Osteoblast (primary cell): ENCODE measurements at regions not wholly inside any gene's neighbourhood (a gene's known extent, or its start where the extent isn't known, plus 50 kb on each side); places are given as distances from the start of the nearest gene placed in this dataset.
A peak's percentile ranks its signal among the peaks of the same experiment; 100 is the strongest.
"Not testable (repeated sequence)": the region's sequence is repeated elsewhere in the genome, so short reads cannot be mapped to it uniquely, and the experiment has no call there.

Experiments
- DNase-seq: peaks from one replicate; pipeline ENCODE4 v3.0.0; 2011; ENCODE audit warnings: low spot score, mixed read lengths; ENCODE audit not compliant: insufficient read length; ENCODE audit errors: missing footprints
- H2AFZ ChIP-seq: 2 replicates; pipeline ENCODE4 v1.6.0; 2011; ENCODE audit warnings: mild to moderate bottlenecking, low read length
- H3K27ac ChIP-seq: 2 replicates; pipeline ENCODE4 v1.5.1; 2011; ENCODE audit warnings: mild to moderate bottlenecking, low read depth, low read length, moderate library complexity
- H3K27me3 ChIP-seq: 2 replicates; pipeline ENCODE4 v1.6.0; 2012; ENCODE audit warnings: mild to moderate bottlenecking, control low read depth, inconsistent platforms, low read length, moderate library complexity; ENCODE audit not compliant: insufficient read depth
- H3K36me3 ChIP-seq: 2 replicates; pipeline ENCODE4 v1.5.1; 2011; ENCODE audit warnings: mild to moderate bottlenecking, low read length, control low read depth, moderate library complexity; ENCODE audit not compliant: insufficient read depth
- H3K4me1 ChIP-seq: 2 replicates; pipeline ENCODE4 v1.5.1; 2011; ENCODE audit warnings: mild to moderate bottlenecking, low read length, control low read depth, moderate library complexity; ENCODE audit not compliant: insufficient read depth
- H3K4me2 ChIP-seq: 2 replicates; pipeline ENCODE4 v1.6.0; 2011; ENCODE audit warnings: mild to moderate bottlenecking, low read length; ENCODE audit not compliant: insufficient read depth
- H3K4me3 ChIP-seq: fragments of 200-600 bp; sonication (generic); 3 replicates; pipeline ENCODE4 v1.5.1; 2012; ENCODE audit warnings: mild to moderate bottlenecking, low read length, inconsistent platforms; ENCODE audit not compliant: insufficient read depth
- H3K79me2 ChIP-seq: 2 replicates; pipeline ENCODE4 v1.6.0; 2012; ENCODE audit warnings: mild to moderate bottlenecking, low read length, control low read depth, inconsistent platforms; ENCODE audit not compliant: insufficient read depth
- H3K9me3 ChIP-seq: 2 replicates; pipeline ENCODE4 v1.5.1; 2011; ENCODE audit warnings: low read depth, low read length, control low read depth
- H4K20me1 ChIP-seq: 2 replicates; pipeline ENCODE4 v1.6.0; 2012; ENCODE audit warnings: mild to moderate bottlenecking, low read length, control low read depth; ENCODE audit not compliant: insufficient read depth
- TF ChIP-seq, protein P1 (sequence below): IDR thresholded peaks from 2 replicates; pipeline ENCODE4 v1.5.1; 2011; ENCODE audit warnings: mild to moderate bottlenecking, low read depth, low read length, moderate library complexity; ENCODE audit errors: extremely low read depth

DNA sequence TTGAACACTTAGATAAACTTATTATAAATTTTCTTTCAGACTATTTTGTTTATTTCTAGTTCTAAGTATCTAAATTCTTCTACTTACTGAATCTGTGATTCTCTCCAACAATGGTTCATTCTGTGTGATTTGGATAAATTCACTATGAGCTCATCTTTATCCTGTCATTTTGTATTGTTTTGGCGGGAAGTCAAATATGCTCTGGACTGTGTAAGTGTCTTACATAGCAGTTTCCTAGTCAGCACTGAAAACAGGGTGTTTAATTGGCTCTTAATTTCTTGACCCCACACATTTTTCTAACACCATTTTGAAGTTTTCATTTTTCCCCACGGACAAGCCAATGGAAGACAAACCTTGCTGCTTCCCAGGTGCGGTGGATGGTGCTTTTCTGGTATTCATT, 207.0 kb upstream of the ACO1 start:
- H4K20me1 ChIP-seq: no peaks in the 10 kb centered on the region
- H3K27me3 ChIP-seq: no peaks in the 10 kb centered on the region
- no peak overlapping the region for H3K4me2 ChIP-seq
- H2AFZ ChIP-seq: no peak overlapping the region
- no peaks in the 10 kb centered on the region for H3K36me3 ChIP-seq
- H3K9me3 ChIP-seq: no peaks in the 10 kb centered on the region
- no peak overlapping the region for H3K4me3 ChIP-seq
- H3K79me2 ChIP-seq: no peaks in the 10 kb centered on the region
- no peaks in the 10 kb centered on the region for H3K4me1 ChIP-seq
- no peak overlapping the region for H3K27ac ChIP-seq
- TF ChIP-seq, protein P1, sequence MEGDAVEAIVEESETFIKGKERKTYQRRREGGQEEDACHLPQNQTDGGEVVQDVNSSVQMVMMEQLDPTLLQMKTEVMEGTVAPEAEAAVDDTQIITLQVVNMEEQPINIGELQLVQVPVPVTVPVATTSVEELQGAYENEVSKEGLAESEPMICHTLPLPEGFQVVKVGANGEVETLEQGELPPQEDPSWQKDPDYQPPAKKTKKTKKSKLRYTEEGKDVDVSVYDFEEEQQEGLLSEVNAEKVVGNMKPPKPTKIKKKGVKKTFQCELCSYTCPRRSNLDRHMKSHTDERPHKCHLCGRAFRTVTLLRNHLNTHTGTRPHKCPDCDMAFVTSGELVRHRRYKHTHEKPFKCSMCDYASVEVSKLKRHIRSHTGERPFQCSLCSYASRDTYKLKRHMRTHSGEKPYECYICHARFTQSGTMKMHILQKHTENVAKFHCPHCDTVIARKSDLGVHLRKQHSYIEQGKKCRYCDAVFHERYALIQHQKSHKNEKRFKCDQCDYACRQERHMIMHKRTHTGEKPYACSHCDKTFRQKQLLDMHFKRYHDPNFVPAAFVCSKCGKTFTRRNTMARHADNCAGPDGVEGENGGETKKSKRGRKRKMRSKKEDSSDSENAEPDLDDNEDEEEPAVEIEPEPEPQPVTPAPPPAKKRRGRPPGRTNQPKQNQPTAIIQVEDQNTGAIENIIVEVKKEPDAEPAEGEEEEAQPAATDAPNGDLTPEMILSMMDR: no peak
- no peak for DNase-seq

DNA sequence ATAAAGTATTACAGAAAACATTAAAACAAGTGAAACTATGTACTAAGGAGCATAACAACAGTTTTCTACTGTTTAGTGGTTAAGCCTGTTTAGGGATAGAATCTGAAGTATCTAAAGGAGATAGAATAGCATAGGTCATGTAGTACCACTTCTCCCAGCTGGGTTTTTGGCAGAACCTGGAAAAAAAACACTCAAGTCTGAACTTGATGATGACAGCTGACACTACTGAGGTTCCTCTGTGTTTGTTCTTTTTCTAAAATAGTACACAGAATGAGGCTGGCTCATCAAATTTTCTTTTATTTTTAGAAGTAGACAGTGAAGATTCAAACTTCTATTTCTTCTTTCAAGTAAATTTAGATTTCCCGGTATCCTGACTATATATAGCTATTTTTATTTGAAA, 203.8 kb upstream of the ACO1 start:
- H3K4me3 ChIP-seq: no peak overlapping the region
- H3K36me3 ChIP-seq: no peaks in the 10 kb centered on the region
- no peak for DNase-seq
- no peak overlapping the region for H3K27ac ChIP-seq
- TF ChIP-seq, protein P1: no peak
- H2AFZ ChIP-seq: no peak overlapping the region
- no peaks in the 10 kb centered on the region for H3K9me3 ChIP-seq
- H3K4me2 ChIP-seq: no peak overlapping the region
- H3K79me2 ChIP-seq: no peaks in the 10 kb centered on the region
- no peaks in the 10 kb centered on the region for H3K27me3 ChIP-seq
- H3K4me1 ChIP-seq: no peaks in the 10 kb centered on the region
- H4K20me1 ChIP-seq: no peaks in the 10 kb centered on the region

DNA sequence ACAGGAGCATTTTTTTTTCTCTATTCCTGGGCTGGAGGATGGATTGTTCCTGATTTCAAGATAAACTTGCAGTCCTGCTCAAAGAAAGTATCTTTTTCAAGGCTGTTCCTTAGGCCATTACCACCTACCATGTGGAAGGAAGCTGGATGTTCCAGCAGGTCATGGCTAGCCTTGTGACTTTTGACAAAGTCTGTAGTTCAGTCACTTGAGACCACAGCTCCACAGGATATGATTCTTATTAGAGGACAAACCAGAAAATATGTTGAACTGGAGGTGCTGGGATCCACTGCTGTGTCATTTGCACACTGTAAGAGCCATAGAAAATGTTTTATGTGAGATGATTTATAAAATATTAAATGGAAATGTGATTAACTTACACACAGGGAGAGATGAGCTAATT, 184.2 kb upstream of the ACO1 start:
- TF ChIP-seq, protein P1: no peak
- Histone ChIP-seq H3K27me3 (no peaks in the 10 kb centered on the region), H3K4me1 (no peaks in the 10 kb centered on the region), H3K9me3 (no peaks in the 10 kb centered on the region), H3K27ac (no peak overlapping the region), H3K79me2 (no peaks in the 10 kb centered on the region), H2AFZ (no peak overlapping the region), H3K36me3 (no peaks in the 10 kb centered on the region), H3K4me3 (no peak overlapping the region), H3K4me2 (no peak overlapping the region), H4K20me1 (no peaks in the 10 kb centered on the region)
- peak; percentile 3 for DNase-seq

GRCh38 chr9:32200896-32201295, 183.5 kb upstream of the ACO1 start:
- H3K4me2 ChIP-seq: no peak overlapping the region
- no peaks in the 10 kb centered on the region for H3K27me3 ChIP-seq
- TF ChIP-seq, protein P1: no peak
- H3K4me3 ChIP-seq: no peak overlapping the region
- H4K20me1 ChIP-seq: no peaks in the 10 kb centered on the region
- H3K4me1 ChIP-seq: no peaks in the 10 kb centered on the region
- no peaks in the 10 kb centered on the region for H3K36me3 ChIP-seq
- H3K79me2 ChIP-seq: no peaks in the 10 kb centered on the region
- no peak for DNase-seq
- H2AFZ ChIP-seq: no peak overlapping the region
- H3K27ac ChIP-seq: no peak overlapping the region
- no peaks in the 10 kb centered on the region for H3K9me3 ChIP-seq

DNA sequence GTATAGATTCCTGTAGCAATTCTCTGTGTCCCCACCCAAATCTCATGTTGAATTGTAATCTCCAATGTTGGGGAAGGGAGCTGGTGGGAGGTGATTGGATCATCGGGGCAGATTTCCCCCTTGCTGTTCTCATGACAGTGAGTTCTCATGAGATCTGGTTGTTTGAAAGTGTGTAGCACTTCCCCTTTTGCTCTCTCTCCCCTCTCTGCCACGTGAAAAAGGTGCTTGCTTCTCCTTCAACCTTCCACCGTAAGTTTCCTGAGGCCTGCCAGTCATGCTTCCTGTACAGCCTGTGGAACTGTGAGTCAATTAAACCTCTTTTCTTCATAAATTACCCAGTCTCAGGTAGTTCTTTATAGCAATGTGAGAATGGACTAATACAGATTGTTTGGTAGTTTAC, 175.3 kb upstream of the ACO1 start:
- H3K4me2 ChIP-seq, H3K79me2 ChIP-seq, H3K4me3 ChIP-seq, DNase-seq, H3K9me3 ChIP-seq, H3K27ac ChIP-seq, H3K36me3 ChIP-seq, H3K4me1 ChIP-seq, H2AFZ ChIP-seq, H3K27me3 ChIP-seq, H4K20me1 ChIP-seq: not testable (repeated sequence)
